ENCODE measurements at regions not wholly inside any gene's neighbourhood (a gene's known extent, or its start where the extent isn't known, plus 50 kb on each side); places are given as distances from the start of the nearest gene placed in this dataset.

- TF ChIP-seq CTCF (IDR thresholded peaks at IDR 0.05; ENCODE audit: unreplicated experiment): no peak
These were observed 488.3 kb upstream of the VRK2 start for GRCh38 chr2:57558312-57558711.

GRCh38 chr2:57562495-57562894 is 484.1 kb upstream of the VRK2 start:
- CTCF ChIA-PET: no interaction called here
- Mint-ChIP-seq H3K4me1 (ENCODE audit: low read depth, unreplicated experiment) (peaks cover 6% of the 10 kb centered on the region), H3K27me3 (ENCODE audit: unreplicated experiment) (no peaks in the 10 kb centered on the region), H3K27ac (ENCODE audit: unreplicated experiment) (no peak overlapping the region), H3K4me3 (ENCODE audit: low read depth, unreplicated experiment) (no peak overlapping the region), H3K36me3 (ENCODE audit: insufficient read depth, unreplicated experiment) (no peaks in the 10 kb centered on the region), H3K9me3 (ENCODE audit: low read depth, unreplicated experiment) (no peaks in the 10 kb centered on the region)
- TF ChIP-seq CTCF (IDR thresholded peaks at IDR 0.05; ENCODE audit: unreplicated experiment): no peak
- BruUV-seq (replicated peaks): no TSS peak
- DNase-seq: no peak
- intact Hi-C loops (cut with micrococcal nuclease; ENCODE audit: unreplicated experiment): no loop called here

More at GRCh38 chr2:57558312-57558711, 488.3 kb upstream of the VRK2 start:
- no peak for DNase-seq
- Mint-ChIP-seq H3K27me3 (ENCODE audit: unreplicated experiment) (no peaks in the 10 kb centered on the region), H3K4me3 (ENCODE audit: low read depth, unreplicated experiment) (no peak overlapping the region), H3K9me3 (ENCODE audit: low read depth, unreplicated experiment) (no peaks in the 10 kb centered on the region), H3K27ac (ENCODE audit: unreplicated experiment) (no peak overlapping the region), H3K36me3 (ENCODE audit: insufficient read depth, unreplicated experiment) (no peaks in the 10 kb centered on the region), H3K4me1 (ENCODE audit: low read depth, unreplicated experiment) (peaks cover 16% of the 10 kb centered on the region)
- CTCF ChIA-PET: no interaction called here
- BruUV-seq (replicated peaks): no TSS peak
- intact Hi-C loops (cut with micrococcal nuclease; ENCODE audit: unreplicated experiment): no loop called here

GRCh38 chr2:57563015-57563414 is 483.6 kb upstream of the VRK2 start:
- no peaks in the 10 kb centered on the region for H3K9me3 Mint-ChIP-seq (ENCODE audit: low read depth, unreplicated experiment)
- intact Hi-C loops (cut with micrococcal nuclease; ENCODE audit: unreplicated experiment): no loop called here
- peaks cover 6% of the 10 kb centered on the region for H3K4me1 Mint-ChIP-seq (ENCODE audit: low read depth, unreplicated experiment)
- no TSS peak for BruUV-seq (replicated peaks)
- no peak for DNase-seq
- CTCF ChIA-PET: no interaction called here
- no peak for TF ChIP-seq CTCF (IDR thresholded peaks at IDR 0.05; ENCODE audit: unreplicated experiment)
- H3K4me3 Mint-ChIP-seq (ENCODE audit: low read depth, unreplicated experiment): no peak overlapping the region
- H3K27ac Mint-ChIP-seq (ENCODE audit: unreplicated experiment): no peak overlapping the region
- H3K27me3 Mint-ChIP-seq (ENCODE audit: unreplicated experiment): no peaks in the 10 kb centered on the region
- no peaks in the 10 kb centered on the region for H3K36me3 Mint-ChIP-seq (ENCODE audit: insufficient read depth, unreplicated experiment)

- no peak for TF ChIP-seq CTCF (IDR thresholded peaks at IDR 0.05; ENCODE audit: unreplicated experiment)
- no peaks in the 10 kb centered on the region for H3K36me3 Mint-ChIP-seq (ENCODE audit: insufficient read depth, unreplicated experiment)
- H3K4me3 Mint-ChIP-seq (ENCODE audit: low read depth, unreplicated experiment): no peak overlapping the region
- no peaks in the 10 kb centered on the region for H3K9me3 Mint-ChIP-seq (ENCODE audit: low read depth, unreplicated experiment)
- H3K27ac Mint-ChIP-seq (ENCODE audit: unreplicated experiment): no peak overlapping the region
- H3K4me1 Mint-ChIP-seq (ENCODE audit: low read depth, unreplicated experiment): peaks cover 13% of the 10 kb centered on the region
- intact Hi-C loops (cut with micrococcal nuclease; ENCODE audit: unreplicated experiment): no loop called here
- BruUV-seq (replicated peaks): no TSS peak
- no peak for DNase-seq
- CTCF ChIA-PET: interaction anchor here (0.6 to 0.7 kb wide), 2 partner anchors 1434 to 1790 kb away, joined by 3 to 6 read pairs; no protein-coding TSS in a partner anchor
- H3K27me3 Mint-ChIP-seq (ENCODE audit: unreplicated experiment): no peaks in the 10 kb centered on the region
These were observed 479.4 kb upstream of the VRK2 start for GRCh38 chr2:57567245-57567644.

Measured in Calu3 (cell line).